SJSA1 (cell line): ENCODE measurements at regions not wholly inside any gene's neighbourhood (a gene's known extent, or its start where the extent isn't known, plus 50 kb on each side); places are given as distances from the start of the nearest gene placed in this dataset.
A peak's percentile ranks its signal among the peaks of the same experiment; 100 is the strongest.
"Not testable (repeated sequence)": the region's sequence is repeated elsewhere in the genome, so short reads cannot be mapped to it uniquely, and the experiment has no call there.

Source experiments
- DNase-seq, 2 experiments: peaks; one replicate each; pipeline ENCODE4 v3.0.0-alpha.2; 2015 to 2020; ENCODE audit warnings: low spot score in 2 of 2, low read depth in 1 of 2
- H3K27ac ChIP-seq: fragments of 250-450 bp; sonication (Bioruptor Pico); 2 replicates; pipeline ENCODE4 v1.5.1; 2020; ENCODE audit warnings: mild to moderate bottlenecking, moderate library complexity
- H3K27me3 ChIP-seq: fragments of 250-450 bp; sonication (Bioruptor Pico); replicated peaks from 2 replicates; pipeline ENCODE4 v1.5.1; 2020; ENCODE audit warnings: mild to moderate bottlenecking, moderate library complexity
- H3K36me3 ChIP-seq: fragments of 250-450 bp; sonication (Bioruptor Pico); 2 replicates; pipeline ENCODE4 v1.5.1; 2020; ENCODE audit warnings: mild to moderate bottlenecking
- H3K4me1 ChIP-seq: fragments of 250-450 bp; sonication (Bioruptor Pico); replicated peaks from 2 replicates; pipeline ENCODE4 v1.6.1; 2021; ENCODE audit warnings: mild to moderate bottlenecking
- H3K4me3 ChIP-seq: fragments of 250-450 bp; sonication (Bioruptor Pico); 2 replicates; pipeline ENCODE4 v1.5.1; 2020; ENCODE audit warnings: mild to moderate bottlenecking
- H3K9me3 ChIP-seq: fragments of 250-450 bp; sonication (Bioruptor Pico); replicated peaks from 2 replicates; pipeline ENCODE4 v1.5.1; 2020; ENCODE audit warnings: mild to moderate bottlenecking

DNA sequence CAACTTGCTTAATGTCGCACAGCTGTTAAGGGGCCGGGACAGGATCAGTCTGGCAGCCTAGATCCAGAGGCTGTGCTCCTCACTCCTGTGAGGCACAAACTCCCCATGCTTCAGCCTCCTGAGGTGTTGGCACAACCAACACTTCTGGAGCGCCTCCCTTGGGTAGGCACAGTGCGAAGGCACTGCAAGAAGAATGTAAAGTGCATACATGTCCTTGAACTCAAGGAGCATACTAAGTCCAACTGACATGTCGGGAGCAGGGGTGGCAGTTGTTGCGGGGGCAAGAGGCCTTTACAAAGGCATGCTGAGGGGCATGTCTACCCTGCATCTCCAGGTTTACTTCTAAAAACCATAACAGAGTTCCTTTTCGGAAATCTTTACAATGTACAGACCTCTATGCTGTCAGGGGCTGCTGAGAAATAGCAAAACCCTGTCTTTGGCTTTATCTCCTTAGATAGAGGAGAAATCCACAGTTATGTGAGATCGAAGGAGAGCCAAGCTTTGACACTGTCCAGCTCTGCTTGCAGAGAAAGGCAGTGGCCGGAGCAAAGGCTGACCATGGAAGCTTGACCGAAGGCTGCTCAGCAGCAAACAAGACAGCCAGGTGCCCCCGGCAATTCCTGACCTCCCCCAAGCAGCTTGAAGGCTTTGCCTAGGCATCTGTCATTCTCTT is 93.9 kb downstream of the CDC7 start:
- no peaks in the 10 kb centered on the region for H3K27me3 ChIP-seq
- H3K27ac ChIP-seq = no peak overlapping the region
- H3K9me3 ChIP-seq = no peaks in the 10 kb centered on the region
- no peak for DNase-seq
- H3K36me3 ChIP-seq = no peaks in the 10 kb centered on the region
- no peaks in the 10 kb centered on the region for H3K4me1 ChIP-seq
- no peak overlapping the region for H3K4me3 ChIP-seq

DNA sequence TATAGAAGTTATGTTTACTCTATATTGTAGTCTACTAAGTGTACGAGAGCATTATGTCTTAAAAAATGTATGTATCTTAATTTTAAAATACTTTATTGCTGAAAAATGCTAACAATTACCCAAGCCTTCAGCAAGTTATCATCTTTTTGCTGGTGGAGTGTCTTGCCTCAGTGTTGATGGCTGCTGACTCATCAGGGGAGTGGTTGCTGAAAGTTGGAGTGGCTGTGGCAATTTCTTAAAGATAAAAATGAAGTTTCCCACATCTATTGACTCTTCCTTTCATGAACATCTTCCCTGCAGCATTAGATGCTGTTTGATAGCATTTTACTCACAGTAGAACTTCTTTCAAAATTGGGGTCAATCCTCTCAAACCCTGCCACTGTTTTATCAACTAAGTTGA is 95.8 kb downstream of the CDC7 start:
- no peaks in the 10 kb centered on the region for H3K4me1 ChIP-seq
- no peak overlapping the region for H3K27ac ChIP-seq
- no peak overlapping the region for H3K4me3 ChIP-seq
- H3K36me3 ChIP-seq = no peaks in the 10 kb centered on the region
- H3K9me3 ChIP-seq = no peaks in the 10 kb centered on the region
- DNase-seq = no peak
- H3K27me3 ChIP-seq = no peaks in the 10 kb centered on the region

DNA sequence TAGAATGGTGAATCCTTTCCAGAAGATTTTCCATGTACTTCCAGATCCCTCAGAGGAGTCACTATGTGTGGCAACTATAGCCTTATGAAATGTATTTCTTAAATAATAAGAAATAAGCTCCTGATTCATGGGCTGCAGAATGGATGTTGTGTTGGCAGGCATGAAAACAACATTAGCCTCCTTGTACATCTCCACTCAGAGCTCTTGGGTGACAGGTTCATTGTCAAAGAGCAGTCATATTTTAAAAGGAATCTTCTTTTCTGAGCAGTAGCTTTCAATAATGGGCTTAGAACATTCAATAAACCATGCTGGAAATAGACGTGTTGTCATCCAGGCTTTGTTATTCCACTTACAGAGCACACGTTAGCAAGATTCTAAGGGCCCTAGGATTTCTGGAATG is 96.6 kb downstream of the CDC7 start:
- H3K9me3 ChIP-seq = no peaks in the 10 kb centered on the region
- H3K4me1 ChIP-seq = no peaks in the 10 kb centered on the region
- no peaks in the 10 kb centered on the region for H3K27me3 ChIP-seq
- no peaks in the 10 kb centered on the region for H3K36me3 ChIP-seq
- H3K4me3 ChIP-seq = no peak overlapping the region
- H3K27ac ChIP-seq = no peak overlapping the region
- DNase-seq = no peak

GRCh38 chr1:91600431-91601337 is 100.0 kb downstream of the CDC7 start:
- no peaks in the 10 kb centered on the region for H3K27me3 ChIP-seq
- H3K4me3 ChIP-seq = no peak overlapping the region
- H3K9me3 ChIP-seq = no peaks in the 10 kb centered on the region
- no peak overlapping the region for H3K27ac ChIP-seq
- no peaks in the 10 kb centered on the region for H3K4me1 ChIP-seq
- H3K36me3 ChIP-seq = no peaks in the 10 kb centered on the region
- DNase-seq = no peak

DNA sequence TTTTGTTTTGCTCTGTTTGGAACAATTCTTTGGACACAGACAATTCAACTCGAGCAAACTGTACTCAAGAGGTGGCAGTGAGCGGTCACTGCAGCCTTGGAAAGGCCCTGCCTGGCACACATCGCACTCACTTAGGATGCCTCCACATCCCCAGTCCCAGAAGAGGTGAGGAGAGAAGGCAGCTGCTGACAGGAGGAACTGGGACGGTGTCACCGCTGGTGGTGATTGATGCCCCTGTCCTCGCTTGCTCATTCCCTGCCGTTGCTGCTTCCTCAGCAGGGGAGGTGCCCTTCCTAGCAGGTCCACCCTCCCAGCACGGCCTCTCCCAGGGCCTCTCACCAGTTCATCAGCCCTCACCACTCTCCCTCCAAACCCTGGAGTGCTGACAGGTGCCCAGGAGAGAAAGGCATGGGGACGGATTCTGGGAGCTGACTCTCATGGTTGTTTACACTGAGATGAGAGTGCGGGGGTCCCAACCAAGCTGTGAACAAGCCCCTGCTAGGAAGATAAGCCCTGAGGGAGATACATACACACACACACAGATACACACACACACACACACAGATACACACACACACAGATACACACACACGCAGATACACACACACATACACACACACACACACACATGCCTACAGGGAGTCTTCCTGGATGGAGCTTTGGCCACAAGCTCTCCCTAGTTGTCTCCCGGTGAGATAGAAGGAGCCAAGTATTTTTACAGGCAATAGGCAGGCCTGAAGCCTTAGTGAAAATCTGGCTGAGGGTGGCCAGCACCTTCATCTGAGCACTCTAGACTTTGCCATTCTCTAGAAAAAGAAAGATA is 101.1 kb downstream of the CDC7 start:
- no peaks in the 10 kb centered on the region for H3K4me1 ChIP-seq
- DNase-seq = no peak
- no peaks in the 10 kb centered on the region for H3K27me3 ChIP-seq
- no peak overlapping the region for H3K4me3 ChIP-seq
- H3K36me3 ChIP-seq = no peaks in the 10 kb centered on the region
- H3K9me3 ChIP-seq = no peaks in the 10 kb centered on the region
- no peak overlapping the region for H3K27ac ChIP-seq

DNA sequence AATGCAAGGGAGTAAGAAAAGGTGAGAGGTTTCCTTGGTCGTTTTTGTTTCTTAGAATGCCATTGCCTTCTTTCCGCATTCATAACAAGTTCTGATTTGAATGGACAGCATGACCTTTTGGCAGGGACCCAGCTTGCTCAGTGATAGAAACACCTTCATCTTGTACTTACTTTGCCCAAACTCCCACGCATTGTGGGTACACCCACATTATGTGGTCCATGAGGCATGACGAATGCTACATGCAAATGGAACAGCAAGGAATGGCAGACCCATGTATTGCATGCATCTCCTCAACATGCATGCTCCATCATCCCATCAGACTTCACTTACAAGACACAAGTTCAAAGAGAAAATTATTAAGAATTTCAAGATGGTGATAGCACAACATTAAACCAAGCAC is 102.8 kb downstream of the CDC7 start:
- H3K4me3 ChIP-seq = no peak overlapping the region
- H3K27me3 ChIP-seq = no peaks in the 10 kb centered on the region
- H3K9me3 ChIP-seq = no peaks in the 10 kb centered on the region
- H3K4me1 ChIP-seq = no peaks in the 10 kb centered on the region; the same call in 1 of the 2 replicates
- no peak overlapping the region for H3K27ac ChIP-seq
- no peak for DNase-seq
- H3K36me3 ChIP-seq = no peaks in the 10 kb centered on the region

DNA sequence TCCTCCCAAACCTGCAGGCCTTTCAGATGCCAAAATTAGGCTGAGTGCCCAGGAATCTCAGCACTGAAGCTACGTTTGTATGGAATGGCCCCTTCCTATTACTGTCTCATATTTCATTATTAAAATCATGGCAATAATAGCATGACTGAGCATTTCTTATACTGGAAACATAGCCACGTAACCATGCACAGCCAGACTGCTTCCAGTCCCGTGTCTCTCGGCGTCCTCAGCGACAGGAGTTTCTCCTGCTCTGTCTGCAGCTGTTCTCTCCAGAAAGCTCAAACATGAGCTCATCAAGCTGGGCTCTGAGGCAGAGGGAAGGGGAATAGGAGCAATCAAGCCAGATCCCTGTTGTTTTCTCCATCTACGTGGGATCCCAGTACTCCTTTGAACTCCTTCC is 104.0 kb downstream of the CDC7 start:
- H3K27ac ChIP-seq = no peak overlapping the region

DNA sequence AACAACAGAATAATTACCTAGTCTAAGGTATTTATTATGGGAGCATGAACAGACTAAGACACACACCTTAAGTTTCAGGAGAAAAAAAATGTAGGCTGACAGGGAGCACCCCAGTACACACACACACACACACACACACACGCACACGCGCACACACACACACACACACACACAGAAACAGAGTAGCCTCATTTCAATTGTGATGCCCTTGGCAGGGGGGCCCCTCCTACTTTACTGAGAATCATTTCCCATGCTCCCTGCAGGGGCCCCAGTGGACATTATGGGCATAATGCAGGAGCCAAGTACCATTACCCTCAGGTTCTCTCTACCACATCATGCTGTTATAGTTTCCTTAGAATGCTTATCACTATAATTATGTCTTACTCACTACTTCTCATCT is 104.9 kb downstream of the CDC7 start:
- Histone ChIP-seq H3K27ac (no peak overlapping the region), H3K4me3 (no peak overlapping the region), H3K27me3 (no peaks in the 10 kb centered on the region), H3K36me3 (no peaks in the 10 kb centered on the region), H3K4me1 (peaks cover 13% of the 10 kb centered on the region), H3K9me3 (no peaks in the 10 kb centered on the region)
- no peak for DNase-seq

More for the DNA sequence above, 104.0 kb downstream of the CDC7 start:
- Histone ChIP-seq H3K4me3 (no peak overlapping the region), H3K27me3 (no peaks in the 10 kb centered on the region), H3K9me3 (no peaks in the 10 kb centered on the region), H3K4me1 (peaks cover 9% of the 10 kb centered on the region), H3K36me3 (no peaks in the 10 kb centered on the region)
- DNase-seq = no peak

- no peak overlapping the region for H3K27ac ChIP-seq
- no peaks in the 10 kb centered on the region for H3K9me3 ChIP-seq
- H3K36me3 ChIP-seq = no peaks in the 10 kb centered on the region
- no peak overlapping the region for H3K4me3 ChIP-seq
- DNase-seq = no peak
- peaks cover 13% of the 10 kb centered on the region for H3K4me1 ChIP-seq
- H3K27me3 ChIP-seq = no peaks in the 10 kb centered on the region
Observed at GRCh38 chr1:91606546-91607078, 106.0 kb downstream of the CDC7 start.

DNA sequence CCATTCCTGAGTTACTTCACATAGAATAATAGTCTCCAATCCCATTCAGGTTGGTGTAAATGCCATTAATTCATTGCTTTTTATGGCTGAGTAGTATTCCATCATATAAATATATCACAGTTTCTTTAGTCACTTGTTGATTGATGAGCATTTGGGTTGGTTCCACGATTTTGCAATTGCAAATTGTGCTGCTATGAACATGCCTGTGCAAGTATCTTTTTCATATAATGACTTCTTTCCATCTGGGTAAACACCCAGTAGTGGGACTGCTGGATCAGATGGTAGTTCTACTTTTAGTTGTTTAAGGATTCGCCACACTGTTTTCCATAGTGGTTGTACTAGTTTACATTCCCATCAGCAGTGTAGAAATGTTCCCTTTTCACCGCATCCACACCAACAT is 107.0 kb downstream of the CDC7 start:
- not testable (repeated sequence) for DNase-seq, H3K4me3 ChIP-seq, H3K27me3 ChIP-seq, H3K27ac ChIP-seq, H3K36me3 ChIP-seq, H3K9me3 ChIP-seq
- H3K4me1 ChIP-seq = peaks cover 13% of the 10 kb centered on the region

GRCh38 chr1:91608876-91609275 is 108.2 kb downstream of the CDC7 start:
- H3K4me3 ChIP-seq = no peak overlapping the region
- peaks cover 13% of the 10 kb centered on the region for H3K4me1 ChIP-seq
- H3K27me3 ChIP-seq = no peaks in the 10 kb centered on the region
- no peak overlapping the region for H3K27ac ChIP-seq
- no peaks in the 10 kb centered on the region for H3K36me3 ChIP-seq
- DNase-seq = no peak
- no peaks in the 10 kb centered on the region for H3K9me3 ChIP-seq

- DNase-seq = peak in 1 of 2 experiments; percentile 7
- Histone ChIP-seq H3K27ac (peak overlapping the region; percentile 17; the same call in 1 of the 2 replicates), H3K4me3 (no peak overlapping the region), H3K27me3 (no peaks in the 10 kb centered on the region), H3K9me3 (no peaks in the 10 kb centered on the region), H3K36me3 (no peaks in the 10 kb centered on the region), H3K4me1 (peaks cover 13% of the 10 kb centered on the region)
Observed at GRCh38 chr1:91609551-91609950, 108.9 kb downstream of the CDC7 start.

- H3K36me3 ChIP-seq = no peaks in the 10 kb centered on the region
- peaks cover 13% of the 10 kb centered on the region for H3K4me1 ChIP-seq
- DNase-seq = no peak
- no peaks in the 10 kb centered on the region for H3K9me3 ChIP-seq
- no peak overlapping the region for H3K4me3 ChIP-seq
- H3K27ac ChIP-seq = peak overlapping the region; percentile 17; the same call in 1 of the 2 replicates
- H3K27me3 ChIP-seq = no peaks in the 10 kb centered on the region
Observed at GRCh38 chr1:91610102-91610501, 109.5 kb downstream of the CDC7 start.
